Thyroid gland (tissue), 4 donors: ENCODE measurements at regions not wholly inside any gene's neighbourhood (a gene's known extent, or its start where the extent isn't known, plus 50 kb on each side); places are given as distances from the start of the nearest gene placed in this dataset.
A peak's percentile ranks its signal among the peaks of the same experiment; 100 is the strongest.

Source experiments
- DNase-seq, 2 donors: peaks; one replicate each; pipeline ENCODE4 v3.0.0-alpha.2; 2019
- H3K27ac ChIP-seq, 3 donors: fragments of 200-600 bp; sonication (generic); 1 replicate in 2 of 3; 2 replicates in 1 of 3; pipeline ENCODE4 v1.5.1; 2016 to 2019; ENCODE audit warnings: mild to moderate bottlenecking in 1 of 3, moderate library complexity in 1 of 3
- H3K27me3 ChIP-seq: fragments of 200-600 bp; sonication (generic); one replicate; pipeline ENCODE4 v1.5.1; 2019
- H3K36me3 ChIP-seq, 2 donors: fragments of 200-600 bp; sonication (generic); one replicate each; pipeline ENCODE4 v1.5.1; 2016 to 2019
- H3K4me1 ChIP-seq, 2 donors: fragments of 200-600 bp; sonication (generic); one replicate each; pipeline ENCODE4 v1.5.1; 2017 to 2019
- H3K4me3 ChIP-seq, 3 donors: fragments of 200-600 bp; sonication (generic); replicated peaks in 1 of 3; 1 replicate in 2 of 3; 2 replicates in 1 of 3; pipeline ENCODE4 v1.5.1; 2016; ENCODE audit warnings: mild to moderate bottlenecking in 1 of 3
- H3K9me3 ChIP-seq: fragments of 200-600 bp; sonication (generic); one replicate; pipeline ENCODE4 v1.5.1; 2017
- CTCF ChIP-seq, 6 experiments: fragments of 200-600 bp in 3 of 6; fragments of 450-650 bp in 3 of 6; sonication (generic) in 3 of 6; IDR thresholded peaks; one replicate each; pipeline ENCODE4 v1.5.1; 2016 to 2019; ENCODE audit warnings: antibody characterized with exemption in 6 of 6, mild to moderate bottlenecking in 2 of 6, inconsistent platforms in 1 of 6, moderate library complexity in 1 of 6
- POLR2A ChIP-seq, 2 donors: fragments of 450-650 bp; IDR thresholded peaks; one replicate each; pipeline ENCODE4 v1.6.1; 2017; ENCODE audit warnings: antibody characterized with exemption in 2 of 2, mild to moderate bottlenecking in 2 of 2, moderate library complexity in 1 of 2
- WGBS, 2 donors: methylation state at CpG; one replicate each; pipeline ENCODE4 v1.1.5; 2017; 5-methylcytosine and 5-hydroxymethylcytosine counted together
- intact Hi-C: fragments of 100-400 bp; cut with DNase I; formaldehyde crosslinking; loops from one replicate; pipeline ENCODE4 v1.15.1; 2023

GRCh38 chrX:40169193-40170101 lies 71.7 kb upstream of the BCOR start:
- peak; percentile 71 to 80 for DNase-seq
- H3K36me3 ChIP-seq: no peaks in the 10 kb centered on the region
- H3K27ac ChIP-seq: peak overlapping the region; percentile 41 to 71 (median 60)
- no peaks in the 10 kb centered on the region for H3K9me3 ChIP-seq
- H3K4me1 ChIP-seq: peaks cover 14 to 43% of the 10 kb centered on the region in 2 donors
- no peaks in the 10 kb centered on the region for H3K27me3 ChIP-seq
- WGBS, 2 donors: 28 to 30% methylated on average over 20 to 21 of the region's 44 CpGs
- TF ChIP-seq CTCF (IDR thresholded peaks at IDR 0.05): peak in 4 of 6 experiments; percentile 9 to 41 (median 37)
- TF ChIP-seq POLR2A (IDR thresholded peaks at IDR 0.05): no peak
- no peak overlapping the region for H3K4me3 ChIP-seq
- intact Hi-C loops: loop anchor here (5.0 to 10.0 kb wide), 3 partner anchors 62 to 435 kb away; no protein-coding TSS in a partner anchor

- Histone ChIP-seq H3K4me3 (no peak overlapping the region), H3K27ac (peak overlapping the region in 1 of 3 donors; percentile 71), H3K9me3 (no peaks in the 10 kb centered on the region), H3K4me1 (peaks cover 9 to 34% of the 10 kb centered on the region in 2 donors), H3K27me3 (no peaks in the 10 kb centered on the region), H3K36me3 (no peaks in the 10 kb centered on the region)
- intact Hi-C loops: loop anchor here (5.0 kb wide), 1 partner anchor 61 kb away; no protein-coding TSS in a partner anchor
- TF ChIP-seq CTCF (IDR thresholded peaks at IDR 0.05) (no peak), POLR2A (IDR thresholded peaks at IDR 0.05) (no peak)
- DNase-seq: no peak
- WGBS, 2 donors: 60% methylated on average over 1 of the region's 39 CpGs; no CpG with 5 or more reads in 1 of the 2 donors
Measured at GRCh38 chrX:40168480-40169011, 70.8 kb upstream of the BCOR start.

GRCh38 chrX:40167850-40168479 lies 70.2 kb upstream of the BCOR start:
- Histone ChIP-seq H3K4me1 (peaks cover 9 to 30% of the 10 kb centered on the region in 2 donors), H3K27ac (no peak overlapping the region), H3K4me3 (peak overlapping the region in 1 of 3 donors; percentile 15), H3K36me3 (no peaks in the 10 kb centered on the region), H3K27me3 (no peaks in the 10 kb centered on the region), H3K9me3 (no peaks in the 10 kb centered on the region)
- DNase-seq: peak in 1 of 2 donors; percentile 43
- intact Hi-C loops: loop anchor here (5.0 kb wide), 1 partner anchor 61 kb away; no protein-coding TSS in a partner anchor
- TF ChIP-seq CTCF (IDR thresholded peaks at IDR 0.05) (no peak), POLR2A (IDR thresholded peaks at IDR 0.05) (no peak)
- WGBS, 2 donors: 18% methylated on average over 30 of the region's 46 CpGs

- DNase-seq: no peak
- Histone ChIP-seq H3K4me3 (peak overlapping the region in 1 of 3 donors; percentile 15), H3K9me3 (no peaks in the 10 kb centered on the region), H3K36me3 (no peaks in the 10 kb centered on the region), H3K4me1 (peaks cover 9 to 30% of the 10 kb centered on the region in 2 donors), H3K27me3 (no peaks in the 10 kb centered on the region), H3K27ac (no peak overlapping the region)
- intact Hi-C loops: loop anchor here (5.0 kb wide), 1 partner anchor 60 kb away; no protein-coding TSS in a partner anchor
- TF ChIP-seq CTCF (IDR thresholded peaks at IDR 0.05) (no peak), POLR2A (IDR thresholded peaks at IDR 0.05) (no peak)
- WGBS, 2 donors: 49 to 72% methylated on average over 41 of the region's 41 CpGs
Measured at GRCh38 chrX:40167233-40167849, 69.6 kb upstream of the BCOR start.
